ENCODE measurements at regions not wholly inside any gene's neighbourhood (a gene's known extent, or its start where the extent isn't known, plus 50 kb on each side); places are given as distances from the start of the nearest gene placed in this dataset.

- Mint-ChIP-seq H3K36me3 (ENCODE audit: insufficient read depth in 1 of 3, low read depth in 3 of 3) (no peaks in the 10 kb centered on the region; a peak in 1 of 7 replicates), H3K27ac (0 out of 7 replicates have a peak overlapping the region, but pooled peaks of 1 of the 3 experiments have one; percentile 24), H3K4me3 (no peak overlapping the region), H3K4me1 (peaks cover 17% of the 10 kb centered on the region in 2 experiments), H3K27me3 (ENCODE audit: low read depth) (peaks cover 17% of the 10 kb centered on the region), H3K9me3 (no peaks in the 10 kb centered on the region; a peak in 1 of 5 replicates)
- Histone ChIP-seq H2BK5ac (ENCODE audit: insufficient read length, low read length) (no peak overlapping the region), H3K27ac (ENCODE audit: insufficient read length, low read depth, low read length) (no peak overlapping the region), H2BK20ac (ENCODE audit: low read depth, low read length, poor library complexity, severe bottlenecking) (no peak overlapping the region), H3K4me2 (ENCODE audit: insufficient read depth, insufficient read length, low read length) (no peak overlapping the region), H2BK15ac (ENCODE audit: low read depth, low read length) (no peak overlapping the region), H2BK120ac (ENCODE audit: low read depth, low read length, poor library complexity, severe bottlenecking) (no peak overlapping the region), H4K91ac (ENCODE audit: insufficient read length, low read depth, low read length) (no peak overlapping the region), H3K23me2 (ENCODE audit: insufficient read length, low read depth, low read length, poor library complexity, severe bottlenecking) (no peaks in the 10 kb centered on the region), H3K4ac (ENCODE audit: low read depth, low read length) (no peak overlapping the region), H3K23ac (ENCODE audit: insufficient read length, low read depth, low read length) (no peak overlapping the region), H3T11ph (ENCODE audit: low read length) (no peak overlapping the region), H3K9ac (ENCODE audit: extremely low read depth, insufficient read length, low read length) (no peak overlapping the region), H3K9me3 (ENCODE audit: control insufficient read depth, low read depth, low read length) (no peaks in the 10 kb centered on the region), H3K14ac (ENCODE audit: insufficient read depth, low read length) (no peak overlapping the region), H2AK5ac (ENCODE audit: insufficient read length, low read length) (no peak overlapping the region), H3K18ac (ENCODE audit: insufficient read length, low read depth, low read length) (no peak overlapping the region), H2BK12ac (ENCODE audit: insufficient read length, low read depth, low read length) (no peak overlapping the region), H2AFZ (ENCODE audit: low read length) (no peak overlapping the region), H3K4me1 (ENCODE audit: insufficient read depth, low read length) (peaks cover 2% of the 10 kb centered on the region; the same call in 1 of the 2 replicates), H4K8ac (replicated peaks; ENCODE audit: insufficient read length, low read depth, low read length) (no peak overlapping the region), H3K27me3 (ENCODE audit: insufficient read depth, low read length) (no peaks in the 10 kb centered on the region), H3K79me2 (ENCODE audit: insufficient read depth, low read length) (no peaks in the 10 kb centered on the region), H4K20me1 (ENCODE audit: control insufficient read depth, insufficient read depth, insufficient read length) (no peaks in the 10 kb centered on the region), H4K5ac (ENCODE audit: insufficient read length, low read depth, low read length) (no peak overlapping the region), H3K56ac (ENCODE audit: insufficient read length, low read depth, low read length) (no peak overlapping the region), H3K79me1 (ENCODE audit: insufficient read depth, low read depth, low read length, poor library complexity, severe bottlenecking) (no peaks in the 10 kb centered on the region)
- TF ChIP-seq, protein P1, sequence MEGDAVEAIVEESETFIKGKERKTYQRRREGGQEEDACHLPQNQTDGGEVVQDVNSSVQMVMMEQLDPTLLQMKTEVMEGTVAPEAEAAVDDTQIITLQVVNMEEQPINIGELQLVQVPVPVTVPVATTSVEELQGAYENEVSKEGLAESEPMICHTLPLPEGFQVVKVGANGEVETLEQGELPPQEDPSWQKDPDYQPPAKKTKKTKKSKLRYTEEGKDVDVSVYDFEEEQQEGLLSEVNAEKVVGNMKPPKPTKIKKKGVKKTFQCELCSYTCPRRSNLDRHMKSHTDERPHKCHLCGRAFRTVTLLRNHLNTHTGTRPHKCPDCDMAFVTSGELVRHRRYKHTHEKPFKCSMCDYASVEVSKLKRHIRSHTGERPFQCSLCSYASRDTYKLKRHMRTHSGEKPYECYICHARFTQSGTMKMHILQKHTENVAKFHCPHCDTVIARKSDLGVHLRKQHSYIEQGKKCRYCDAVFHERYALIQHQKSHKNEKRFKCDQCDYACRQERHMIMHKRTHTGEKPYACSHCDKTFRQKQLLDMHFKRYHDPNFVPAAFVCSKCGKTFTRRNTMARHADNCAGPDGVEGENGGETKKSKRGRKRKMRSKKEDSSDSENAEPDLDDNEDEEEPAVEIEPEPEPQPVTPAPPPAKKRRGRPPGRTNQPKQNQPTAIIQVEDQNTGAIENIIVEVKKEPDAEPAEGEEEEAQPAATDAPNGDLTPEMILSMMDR (conservative IDR thresholded peaks at IDR 0.05) = no peak
- no peak for DNase-seq
- WGBS (ENCODE audit: extremely low coverage, insufficient read length, low lambda C conversion rate) = no CpG with 5 or more reads among the region's 5 CpGs
These were observed 54.8 kb upstream of the PTPRM start for GRCh38 chr18:7512348-7512747.

All from H9 (cell line).